MM.1S (cell line): ENCODE measurements at regions not wholly inside any gene's neighbourhood (a gene's known extent, or its start where the extent isn't known, plus 50 kb on each side); places are given as distances from the start of the nearest gene placed in this dataset.

Source experiments
- DNase-seq: peaks from one replicate; pipeline ENCODE4 v3.0.0-alpha.2; 2015
- H2AFZ ChIP-seq: fragments of 300-600 bp; sonication (generic); 2 replicates; pipeline ENCODE4 v1.6.0; 2016; ENCODE audit warnings: antibody characterized with exemption, low read length
- H3F3A ChIP-seq: fragments of 300-600 bp; sonication (generic); 2 replicates; pipeline ENCODE4 v1.6.1; 2016; ENCODE audit warnings: mild to moderate bottlenecking, antibody characterized with exemption, low read length, moderate library complexity, mixed read lengths; ENCODE audit not compliant: insufficient read depth
- H3K27ac ChIP-seq: fragments of 300-600 bp; sonication (generic); 2 replicates; pipeline ENCODE4 v1.5.1; 2016; ENCODE audit warnings: mild to moderate bottlenecking, low read length
- H3K27me3 ChIP-seq: fragments of 300-600 bp; sonication (generic); replicated peaks from 2 replicates; pipeline ENCODE4 v1.6.0; 2016; ENCODE audit warnings: low read length; ENCODE audit not compliant: insufficient read depth
- H3K36me3 ChIP-seq: fragments of 300-600 bp; sonication (generic); replicated peaks from 2 replicates; pipeline ENCODE4 v1.6.1; 2016; ENCODE audit warnings: mild to moderate bottlenecking, low read length, mixed read lengths; ENCODE audit not compliant: insufficient read depth
- H3K4me1 ChIP-seq: fragments of 300-600 bp; sonication (generic); 2 replicates; pipeline ENCODE4 v1.6.1; 2016; ENCODE audit warnings: low read length, mixed read lengths
- H3K4me2 ChIP-seq: fragments of 300-600 bp; sonication (generic); 2 replicates; pipeline ENCODE4 v1.6.0; 2016; ENCODE audit warnings: low read depth, low read length
- H3K4me3 ChIP-seq: fragments of 300-600 bp; sonication (generic); 2 replicates; pipeline ENCODE4 v1.5.1; 2016; ENCODE audit warnings: low read length, mixed read lengths
- H3K79me2 ChIP-seq: fragments of 300-600 bp; sonication (generic); 2 replicates; pipeline ENCODE4 v1.6.1; 2016; ENCODE audit warnings: mixed run types, low read length, mixed read lengths
- H3K9ac ChIP-seq: fragments of 300-600 bp; sonication (generic); 2 replicates; pipeline ENCODE4 v1.6.1; 2016; ENCODE audit warnings: low read length, mixed read lengths
- H3K9me2 ChIP-seq: fragments of 300-600 bp; sonication (generic); replicated peaks from 2 replicates; pipeline ENCODE4 v1.6.1; 2016; ENCODE audit warnings: mild to moderate bottlenecking, low read length, mixed read lengths; ENCODE audit not compliant: insufficient read depth
- H3K9me3 ChIP-seq: fragments of 300-600 bp; sonication (generic); replicated peaks from 2 replicates; pipeline ENCODE4 v1.6.1; 2016; ENCODE audit warnings: mild to moderate bottlenecking, low read length, mixed read lengths; ENCODE audit not compliant: insufficient read depth
- H4K20me1 ChIP-seq: fragments of 300-600 bp; sonication (generic); 2 replicates; pipeline ENCODE4 v1.6.1; 2016; ENCODE audit warnings: mild to moderate bottlenecking, low read length, moderate library complexity, mixed read lengths; ENCODE audit not compliant: insufficient read depth
- CTCF ChIP-seq: fragments of 300-600 bp; sonication (generic); IDR thresholded peaks from 2 replicates; pipeline ENCODE4 v1.5.1; 2016; ENCODE audit warnings: antibody characterized with exemption, low read length, mixed read lengths
- EZH2 ChIP-seq: fragments of 300-600 bp; sonication (generic); optimal IDR thresholded peaks from 2 replicates; pipeline ENCODE3; 2017; ENCODE audit warnings: low read depth, mild to moderate bottlenecking, antibody characterized with exemption, low read length, mixed read lengths
- EZH2phosphoT487 ChIP-seq: fragments of 300-600 bp; sonication (generic); IDR thresholded peaks from 2 replicates; pipeline ENCODE4 v1.6.1; 2018; ENCODE audit warnings: antibody characterized with exemption, low read length

GRCh38 chr12:22851532-22851931 is 226.6 kb downstream of the ETNK1 start:
- Histone ChIP-seq H3F3A (peaks cover 4% of the 10 kb centered on the region; the same call in 1 of the 2 replicates), H3K36me3 (no peaks in the 10 kb centered on the region), H3K4me1 (peaks cover 5% of the 10 kb centered on the region), H3K4me2 (no peak overlapping the region), H2AFZ (no peak overlapping the region), H3K79me2 (no peaks in the 10 kb centered on the region), H3K9ac (no peak overlapping the region), H4K20me1 (no peaks in the 10 kb centered on the region), H3K9me3 (no peaks in the 10 kb centered on the region), H3K4me3 (no peak overlapping the region), H3K27ac (no peak overlapping the region), H3K27me3 (no peaks in the 10 kb centered on the region), H3K9me2 (no peaks in the 10 kb centered on the region)
- TF ChIP-seq EZH2phosphoT487 (no peak), CTCF (no peak), EZH2 (no peak)
- no peak for DNase-seq

DNA sequence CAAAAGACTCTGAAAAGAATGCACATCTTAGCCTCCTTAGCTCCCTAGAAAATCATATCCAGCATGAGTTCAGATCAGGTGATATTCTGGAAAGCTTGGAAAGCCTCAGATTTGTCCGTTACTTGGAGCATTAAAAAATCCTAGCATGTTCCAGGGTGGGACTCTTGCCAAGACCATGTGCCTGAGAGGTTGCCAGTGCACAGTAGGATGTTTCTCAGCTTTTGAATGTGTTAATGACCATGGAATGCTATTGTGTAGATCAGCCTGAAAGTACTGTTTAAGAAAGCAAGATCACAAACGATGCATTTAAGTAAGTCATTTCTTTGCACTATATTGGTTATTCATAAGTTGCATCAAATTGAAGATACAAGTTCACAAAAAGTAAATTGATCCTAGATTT is 230.5 kb downstream of the ETNK1 start:
- Histone ChIP-seq H3K27me3 (no peaks in the 10 kb centered on the region), H4K20me1 (no peaks in the 10 kb centered on the region), H3K4me2 (peak overlapping the region; percentile 55), H3K4me3 (peak overlapping the region; percentile 32), H3K9ac (no peak overlapping the region), H3F3A (peaks cover 4% of the 10 kb centered on the region; the same call in 1 of the 2 replicates), H3K9me3 (no peaks in the 10 kb centered on the region), H3K4me1 (peaks cover 5% of the 10 kb centered on the region), H3K9me2 (no peaks in the 10 kb centered on the region), H3K36me3 (no peaks in the 10 kb centered on the region), H3K79me2 (no peaks in the 10 kb centered on the region), H2AFZ (peak overlapping the region; percentile 7), H3K27ac (no peak overlapping the region)
- DNase-seq, result no peak
- TF ChIP-seq CTCF, result no peak
- no peak for TF ChIP-seq EZH2phosphoT487
- no peak for TF ChIP-seq EZH2

- peak; percentile 34 for DNase-seq
- Histone ChIP-seq H3K27me3 (no peaks in the 10 kb centered on the region), H3K4me1 (peaks cover 5% of the 10 kb centered on the region), H3K27ac (no peak overlapping the region), H3K4me2 (no peak overlapping the region), H2AFZ (no peak overlapping the region), H3K4me3 (no peak overlapping the region), H4K20me1 (no peaks in the 10 kb centered on the region), H3K9me3 (no peaks in the 10 kb centered on the region), H3F3A (peaks cover 4% of the 10 kb centered on the region; the same call in 1 of the 2 replicates), H3K79me2 (no peaks in the 10 kb centered on the region), H3K36me3 (no peaks in the 10 kb centered on the region), H3K9ac (no peak overlapping the region), H3K9me2 (no peaks in the 10 kb centered on the region)
- TF ChIP-seq EZH2phosphoT487, result no peak
- TF ChIP-seq CTCF, result peak; percentile 67
These were observed 231.2 kb downstream of the ETNK1 start for GRCh38 chr12:22856178-22856577.
